GM19397 (cell line): ENCODE measurements at regions not wholly inside any gene's neighbourhood (a gene's known extent, or its start where the extent isn't known, plus 50 kb on each side); places are given as distances from the start of the nearest gene placed in this dataset.
"Not testable (repeated sequence)": the region's sequence is repeated elsewhere in the genome, so short reads cannot be mapped to it uniquely, and the experiment has no call there.

Experiments
- ATAC-seq: cut with Tn5 transposase; IDR thresholded peaks from one replicate; pipeline ENCODE4 v1.9.1; 2021; ENCODE audit warnings: mild to moderate bottlenecking, moderate library complexity; ENCODE audit not compliant: unreplicated experiment

GRCh38 chr3:124133366-124133940 lies 141.5 kb upstream of the ROPN1 start:
- ATAC-seq: no peak

- no peak for ATAC-seq
Measured at GRCh38 chr3:124137216-124137615, 145.3 kb upstream of the ROPN1 start.

GRCh38 chr3:124138148-124138547 lies 146.2 kb upstream of the ROPN1 start:
- ATAC-seq: no peak

DNA sequence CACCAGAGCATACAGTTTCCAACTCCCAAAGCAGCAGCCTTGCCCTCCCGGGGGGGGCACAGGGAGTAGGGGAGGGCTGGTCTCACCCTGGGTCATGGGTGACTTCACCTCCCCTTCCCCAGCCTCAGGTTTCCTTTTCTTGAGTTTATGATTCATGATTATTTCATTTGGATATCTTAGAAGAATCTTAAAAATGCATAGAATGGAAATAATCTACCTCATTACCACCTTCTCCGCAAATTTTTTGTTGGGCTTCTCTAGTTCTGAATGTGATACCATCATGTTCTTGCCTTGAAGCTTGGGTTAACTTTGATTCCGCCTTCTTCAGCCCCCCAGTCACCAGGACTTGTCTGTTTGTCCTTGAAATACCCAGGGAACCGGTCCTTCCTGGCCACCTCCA lies 148.8 kb upstream of the ROPN1 start:
- ATAC-seq: no peak

GRCh38 chr3:124142389-124142970 lies 150.6 kb upstream of the ROPN1 start:
- ATAC-seq: no peak

- no peak for ATAC-seq
Measured at GRCh38 chr3:124143047-124143446, 151.1 kb upstream of the ROPN1 start.

GRCh38 chr3:124144035-124144814 lies 152.3 kb upstream of the ROPN1 start:
- ATAC-seq: no peak

DNA sequence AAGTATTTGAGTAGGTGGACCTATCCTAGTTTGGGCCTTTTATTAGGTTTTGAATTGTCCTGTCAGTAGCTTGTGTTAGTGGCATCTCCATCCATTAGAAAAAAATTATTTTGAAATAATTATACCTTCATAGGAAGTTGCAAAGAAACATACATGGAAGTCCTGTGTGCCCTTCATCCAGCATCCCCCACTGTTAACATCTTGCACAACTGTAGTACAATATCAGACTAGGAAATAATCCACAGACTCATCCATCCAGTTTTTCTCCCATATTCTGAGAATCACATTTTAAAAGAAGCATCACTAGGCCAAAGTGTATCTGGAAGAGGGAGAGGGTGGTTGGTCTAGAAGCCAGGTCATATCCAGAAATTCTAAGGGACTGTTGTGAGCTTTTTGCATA lies 155.5 kb upstream of the ROPN1 start:
- ATAC-seq: no peak

- no peak for ATAC-seq
Measured at GRCh38 chr3:124147946-124148345, 156.0 kb upstream of the ROPN1 start.

GRCh38 chr3:124149081-124149480 lies 157.2 kb upstream of the ROPN1 start:
- ATAC-seq: no peak

DNA sequence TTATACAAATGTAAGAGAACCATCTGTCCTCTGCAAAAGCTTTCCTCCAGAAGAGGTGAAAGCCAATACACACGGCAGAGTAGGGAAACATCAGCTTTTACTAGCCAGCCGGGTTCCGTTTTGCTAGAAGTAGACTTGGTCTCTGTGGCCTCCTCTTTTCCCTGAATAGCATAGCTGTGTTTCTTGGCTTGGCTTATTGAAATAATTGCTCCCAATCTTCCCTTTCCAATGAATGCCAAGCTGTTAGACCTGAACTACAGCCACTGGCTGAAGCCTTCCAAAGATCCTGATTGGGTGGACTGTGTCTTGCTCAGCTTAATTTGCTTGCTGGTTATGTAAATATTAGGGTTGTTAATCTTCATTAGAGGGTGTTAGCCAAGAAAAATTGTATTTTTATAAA lies 157.8 kb upstream of the ROPN1 start:
- no peak for ATAC-seq

DNA sequence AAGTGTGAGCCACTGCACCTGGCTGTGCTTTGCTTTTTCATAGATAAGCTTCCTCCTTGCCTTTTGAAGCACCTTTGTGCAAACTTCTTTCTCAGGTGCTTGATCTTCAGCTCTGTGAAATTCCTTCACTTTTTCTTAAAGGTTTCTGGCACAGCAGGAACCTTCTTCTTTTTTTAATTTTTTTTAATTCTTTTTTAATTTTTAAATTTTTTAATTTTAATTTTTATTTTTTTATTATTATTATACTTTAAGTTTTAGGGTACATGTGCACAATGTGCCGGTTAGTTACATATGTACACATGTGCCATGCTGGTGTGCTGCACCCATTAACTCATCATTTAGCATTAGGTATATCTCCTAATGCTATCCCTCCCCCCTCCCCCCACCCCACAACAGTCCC lies 161.0 kb upstream of the ROPN1 start:
- not testable (repeated sequence) for ATAC-seq

GRCh38 chr3:124156866-124157712 lies 165.2 kb upstream of the ROPN1 start:
- ATAC-seq: no peak

- ATAC-seq: no peak
Measured at GRCh38 chr3:124157748-124158147, 165.8 kb upstream of the ROPN1 start.

- no peak for ATAC-seq
Measured at GRCh38 chr3:124158168-124158881, 166.4 kb upstream of the ROPN1 start.

GRCh38 chr3:124161448-124161847 lies 169.5 kb upstream of the ROPN1 start:
- no peak for ATAC-seq

- ATAC-seq: no peak
Measured at GRCh38 chr3:124163689-124164088, 171.8 kb upstream of the ROPN1 start.

- no peak for ATAC-seq
Measured at GRCh38 chr3:124168271-124168670, 176.3 kb upstream of the ROPN1 start.

DNA sequence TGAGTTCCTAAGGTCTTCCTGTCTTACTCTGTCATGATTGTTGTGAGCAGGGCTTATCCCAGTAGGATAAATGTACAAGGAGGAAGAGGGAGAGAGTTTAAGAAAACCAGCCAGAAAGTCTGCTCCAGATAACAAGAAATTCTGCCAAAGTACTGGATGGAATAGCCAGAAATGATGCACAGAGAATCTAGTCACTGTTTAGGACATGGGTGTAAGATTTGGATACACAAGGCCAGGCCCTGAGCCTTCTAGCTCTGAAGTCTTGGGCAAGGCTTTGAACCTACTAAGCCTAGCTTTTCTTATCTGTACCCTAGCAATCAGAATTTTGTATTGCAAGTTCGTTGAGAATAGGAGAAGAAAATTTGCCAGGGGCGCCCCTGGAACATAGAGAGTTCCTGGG lies 180.4 kb upstream of the ROPN1 start:
- no peak for ATAC-seq

DNA sequence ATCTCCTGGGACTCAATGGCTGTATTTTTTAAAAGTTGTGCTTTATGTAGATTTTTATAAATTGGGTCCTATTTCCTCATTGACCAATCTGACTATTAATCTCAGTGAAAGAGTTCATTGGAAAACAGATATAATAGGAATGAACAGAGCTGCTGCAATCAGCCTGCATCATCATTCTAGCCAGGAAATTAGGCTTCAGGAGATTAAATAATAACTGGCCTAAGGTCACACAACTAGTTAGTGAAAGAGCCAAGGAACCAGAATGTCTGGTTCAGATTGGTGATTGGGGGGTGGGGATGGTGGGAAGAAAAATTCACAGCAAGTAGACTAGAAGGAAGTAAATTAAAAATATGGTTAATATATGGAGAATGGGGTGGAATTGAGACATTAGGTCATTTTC lies 180.9 kb upstream of the ROPN1 start:
- no peak for ATAC-seq

- ATAC-seq: no peak
Measured at GRCh38 chr3:124174476-124174875, 182.6 kb upstream of the ROPN1 start.
